ENCODE measurements at regions not wholly inside any gene's neighbourhood (a gene's known extent, or its start where the extent isn't known, plus 50 kb on each side); places are given as distances from the start of the nearest gene placed in this dataset.

DNA sequence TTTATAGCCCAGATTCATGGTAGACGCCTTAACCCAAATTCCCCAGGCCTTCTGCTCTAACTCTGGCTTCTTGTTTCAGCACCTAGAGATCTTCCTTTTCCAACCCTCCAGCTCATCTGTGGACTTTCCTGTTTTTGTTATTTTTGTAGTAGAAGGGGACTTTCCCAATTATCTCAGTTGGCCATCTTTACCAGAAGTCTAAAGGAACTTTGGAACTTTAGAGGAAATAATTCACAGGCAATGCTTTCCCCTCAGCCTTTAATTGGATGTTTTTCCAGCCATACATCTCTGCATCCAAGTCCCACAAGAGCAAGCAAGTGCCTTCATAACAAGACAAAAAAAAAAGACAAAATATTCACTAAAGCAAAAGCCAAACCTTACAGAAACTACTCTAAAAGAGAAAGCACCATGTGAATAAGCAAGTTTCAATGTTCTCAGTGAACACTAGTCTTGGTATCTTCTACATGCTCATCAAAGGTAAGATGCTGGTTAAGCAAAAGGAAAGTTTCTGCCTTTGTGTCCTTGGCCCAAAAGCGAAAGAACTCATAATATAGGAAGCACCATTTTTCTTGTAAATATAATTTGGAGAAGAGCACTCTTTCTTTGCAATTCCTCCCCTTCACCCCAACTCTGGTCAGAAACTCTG lies 377.3 kb downstream of the SETD4 start:
- H3K4me3 ChIP-seq (ENCODE audit: low read depth, low read length): no peak overlapping the region
- TF ChIP-seq, protein P1, sequence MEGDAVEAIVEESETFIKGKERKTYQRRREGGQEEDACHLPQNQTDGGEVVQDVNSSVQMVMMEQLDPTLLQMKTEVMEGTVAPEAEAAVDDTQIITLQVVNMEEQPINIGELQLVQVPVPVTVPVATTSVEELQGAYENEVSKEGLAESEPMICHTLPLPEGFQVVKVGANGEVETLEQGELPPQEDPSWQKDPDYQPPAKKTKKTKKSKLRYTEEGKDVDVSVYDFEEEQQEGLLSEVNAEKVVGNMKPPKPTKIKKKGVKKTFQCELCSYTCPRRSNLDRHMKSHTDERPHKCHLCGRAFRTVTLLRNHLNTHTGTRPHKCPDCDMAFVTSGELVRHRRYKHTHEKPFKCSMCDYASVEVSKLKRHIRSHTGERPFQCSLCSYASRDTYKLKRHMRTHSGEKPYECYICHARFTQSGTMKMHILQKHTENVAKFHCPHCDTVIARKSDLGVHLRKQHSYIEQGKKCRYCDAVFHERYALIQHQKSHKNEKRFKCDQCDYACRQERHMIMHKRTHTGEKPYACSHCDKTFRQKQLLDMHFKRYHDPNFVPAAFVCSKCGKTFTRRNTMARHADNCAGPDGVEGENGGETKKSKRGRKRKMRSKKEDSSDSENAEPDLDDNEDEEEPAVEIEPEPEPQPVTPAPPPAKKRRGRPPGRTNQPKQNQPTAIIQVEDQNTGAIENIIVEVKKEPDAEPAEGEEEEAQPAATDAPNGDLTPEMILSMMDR (IDR thresholded peaks at IDR 0.05; ENCODE audit: low read depth, low read length): no peak
- in situ Hi-C loops (cut with HindIII; ENCODE audit: low sequenced_read_pairs): no loop called here
- no peak for DNase-seq (ENCODE audit: low read depth, low spot score)

GRCh38 chr21:35681946-35682345 lies 378.4 kb downstream of the SETD4 start:
- in situ Hi-C loops (cut with HindIII; ENCODE audit: low sequenced_read_pairs): no loop called here
- peak; percentile 34 for DNase-seq (ENCODE audit: low read depth, low spot score)
- TF ChIP-seq, protein P1 (IDR thresholded peaks at IDR 0.05; ENCODE audit: low read depth, low read length): no peak
- no peak overlapping the region for H3K4me3 ChIP-seq (ENCODE audit: low read depth, low read length)

GRCh38 chr21:35679076-35679475 lies 381.2 kb downstream of the SETD4 start:
- TF ChIP-seq, protein P1 (IDR thresholded peaks at IDR 0.05; ENCODE audit: low read depth, low read length): no peak
- H3K4me3 ChIP-seq (ENCODE audit: low read depth, low read length): no peak overlapping the region
- in situ Hi-C loops (cut with HindIII; ENCODE audit: low sequenced_read_pairs): no loop called here
- no peak for DNase-seq (ENCODE audit: low read depth, low spot score)

DNA sequence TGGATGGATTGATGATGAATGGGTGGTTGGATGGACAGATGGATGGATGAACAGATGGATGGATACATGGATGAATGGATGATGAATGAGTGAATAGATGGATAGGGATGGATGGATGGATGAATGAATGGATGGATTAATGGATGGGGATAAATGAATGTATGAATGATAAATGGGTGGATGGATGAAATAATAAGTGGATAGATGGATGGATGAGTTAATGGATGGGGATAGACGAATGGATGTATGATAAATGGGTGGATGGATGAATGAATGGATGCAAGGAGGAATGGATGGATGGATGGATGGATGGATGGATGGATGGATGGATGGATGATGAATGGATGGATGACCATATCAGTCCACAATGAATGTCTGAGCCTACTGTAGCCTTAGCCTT lies 381.9 kb downstream of the SETD4 start:
- TF ChIP-seq, protein P1 (IDR thresholded peaks at IDR 0.05; ENCODE audit: low read depth, low read length): no peak
- no peak for DNase-seq (ENCODE audit: low read depth, low spot score)
- in situ Hi-C loops (cut with HindIII; ENCODE audit: low sequenced_read_pairs): no loop called here
- H3K4me3 ChIP-seq (ENCODE audit: low read depth, low read length): no peak overlapping the region

DNA sequence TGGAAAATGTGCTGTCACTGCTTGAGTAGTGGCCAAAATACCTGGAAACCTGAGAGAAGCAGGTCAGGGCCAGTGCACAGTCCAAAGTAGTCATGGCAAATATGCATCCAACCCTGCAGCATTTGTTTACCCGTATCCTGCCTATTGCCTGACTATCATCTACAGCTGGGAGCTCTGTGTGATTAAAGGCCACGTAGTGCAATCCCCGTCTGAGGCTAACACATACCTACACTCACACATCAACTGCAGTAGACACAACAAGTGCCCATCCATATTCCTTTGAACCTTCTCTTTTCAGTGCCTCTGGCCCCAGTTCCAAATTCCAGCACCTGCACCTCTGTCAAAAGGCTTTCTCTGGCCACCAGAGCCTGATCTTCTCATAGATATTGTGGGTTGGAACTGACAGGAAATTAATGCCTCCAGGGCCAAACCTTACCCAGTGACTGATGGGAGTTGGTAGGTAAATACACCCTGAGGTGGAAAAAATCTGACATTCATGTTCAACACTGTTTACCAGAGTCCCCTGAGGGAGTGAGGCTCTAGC lies 383.0 kb downstream of the SETD4 start:
- in situ Hi-C loops (cut with HindIII; ENCODE audit: low sequenced_read_pairs): no loop called here
- TF ChIP-seq, protein P1 (IDR thresholded peaks at IDR 0.05; ENCODE audit: low read depth, low read length): no peak
- DNase-seq (ENCODE audit: low read depth, low spot score): no peak
- no peak overlapping the region for H3K4me3 ChIP-seq (ENCODE audit: low read depth, low read length)

GRCh38 chr21:35674895-35675470 lies 385.3 kb downstream of the SETD4 start:
- peak; percentile 34 for DNase-seq (ENCODE audit: low read depth, low spot score)
- in situ Hi-C loops (cut with HindIII; ENCODE audit: low sequenced_read_pairs): no loop called here
- H3K4me3 ChIP-seq (ENCODE audit: low read depth, low read length): no peak overlapping the region
- TF ChIP-seq, protein P1 (IDR thresholded peaks at IDR 0.05; ENCODE audit: low read depth, low read length): no peak
